ENCODE measurements at regions not wholly inside any gene's neighbourhood (a gene's known extent, or its start where the extent isn't known, plus 50 kb on each side); places are given as distances from the start of the nearest gene placed in this dataset.

DNA sequence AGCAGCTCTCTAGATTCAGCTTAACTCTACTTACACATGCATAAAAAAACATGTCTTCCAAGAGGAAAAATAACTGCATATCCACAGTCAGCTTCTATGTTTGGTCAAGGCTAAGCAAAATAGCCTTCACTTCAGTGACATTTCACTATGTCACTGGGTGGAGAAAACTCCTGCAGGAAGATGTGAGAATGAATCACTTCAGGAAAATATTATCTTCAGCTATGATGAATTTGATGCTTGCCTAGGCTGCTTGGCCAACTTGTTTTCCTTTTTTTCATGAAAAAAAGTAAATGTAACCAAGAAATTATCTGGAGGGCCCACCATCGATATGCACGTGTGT lies 143.0 kb upstream of the ZNF608 start:
- TF ChIP-seq POLR2A (IDR thresholded peaks at IDR 0.05; ENCODE audit: low read length) (no peak), GATA1 (IDR thresholded peaks at IDR 0.05; ENCODE audit: low read depth, low read length) (no peak)

Measured in erythroblast (primary cell).